ENCODE measurements at regions not wholly inside any gene's neighbourhood (a gene's known extent, or its start where the extent isn't known, plus 50 kb on each side); places are given as distances from the start of the nearest gene placed in this dataset.

DNA sequence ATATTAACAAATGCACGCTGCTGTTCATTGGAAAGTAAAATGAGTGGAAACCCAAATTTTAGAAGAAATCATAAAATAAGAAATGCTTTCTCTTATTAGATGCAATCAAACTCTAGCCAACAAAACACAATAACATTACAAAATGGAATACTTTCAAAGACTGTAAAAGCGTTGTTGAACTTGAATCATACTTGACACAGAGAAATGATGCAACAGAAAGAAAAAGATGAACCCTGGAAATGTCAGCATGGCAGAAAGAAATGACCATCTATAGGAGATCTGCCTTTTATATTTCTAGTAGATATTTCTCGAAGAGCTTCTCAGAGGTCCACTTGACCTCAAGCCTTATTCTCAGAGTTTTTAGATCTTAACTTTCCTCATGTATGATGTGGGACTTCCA, 170.6 kb upstream of the MEIS1 start:
- H3K18ac ChIP-seq (ENCODE audit: low read depth, low read length), result no peak overlapping the region
- H2AK9ac ChIP-seq (replicated peaks; ENCODE audit: low read depth, low read length, poor library complexity), result no peak overlapping the region
- no peak overlapping the region for H2AK5ac ChIP-seq (ENCODE audit: low read depth, low read length)
- no peak for DNase-seq
- POLR2A ChIA-PET (ENCODE audit: unreplicated experiment), result no interaction called here
- H3K9me3 ChIP-seq (ENCODE audit: control insufficient read depth, insufficient read depth, low read length), result no peaks in the 10 kb centered on the region
- ATAC-seq (ENCODE audit: low read depth), result no peak
- H2BK120ac ChIP-seq (ENCODE audit: low read depth, low read length), result no peak overlapping the region
- no peak overlapping the region for H2AFZ ChIP-seq (replicated peaks; ENCODE audit: low read length, poor library complexity)
- BruUV-seq (replicated peaks), result no TSS peak
- no peak overlapping the region for H3K23ac ChIP-seq (ENCODE audit: low read depth, low read length)
- in situ Hi-C loops (cut with MboI; ENCODE audit: low sequenced_read_pairs), result no loop called here
- dilution Hi-C loops (cut with HindIII; ENCODE audit: low sequenced_read_pairs, unreplicated experiment), result no loop called here
- no peak overlapping the region for H3K27ac ChIP-seq (ENCODE audit: insufficient read depth, low read length)
- H3K56ac ChIP-seq (ENCODE audit: extremely low read depth, insufficient read depth, low read length), result no peak overlapping the region
- H3K14ac ChIP-seq (replicated peaks; ENCODE audit: low read depth, low read length), result no peak overlapping the region
- no peaks in the 10 kb centered on the region for H3K36me3 ChIP-seq (ENCODE audit: control insufficient read depth, insufficient read depth, low read length)
- TF ChIP-seq, protein P1, sequence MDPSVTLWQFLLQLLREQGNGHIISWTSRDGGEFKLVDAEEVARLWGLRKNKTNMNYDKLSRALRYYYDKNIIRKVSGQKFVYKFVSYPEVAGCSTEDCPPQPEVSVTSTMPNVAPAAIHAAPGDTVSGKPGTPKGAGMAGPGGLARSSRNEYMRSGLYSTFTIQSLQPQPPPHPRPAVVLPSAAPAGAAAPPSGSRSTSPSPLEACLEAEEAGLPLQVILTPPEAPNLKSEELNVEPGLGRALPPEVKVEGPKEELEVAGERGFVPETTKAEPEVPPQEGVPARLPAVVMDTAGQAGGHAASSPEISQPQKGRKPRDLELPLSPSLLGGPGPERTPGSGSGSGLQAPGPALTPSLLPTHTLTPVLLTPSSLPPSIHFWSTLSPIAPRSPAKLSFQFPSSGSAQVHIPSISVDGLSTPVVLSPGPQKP (IDR thresholded peaks at IDR 0.05; ENCODE audit: borderline replicate concordance, low read depth, low read length), result no peak
- no peak for TF ChIP-seq FOS (IDR thresholded peaks at IDR 0.05; ENCODE audit: low read depth, low read length)
- no peak for TF ChIP-seq POLR2A (IDR thresholded peaks at IDR 0.05; ENCODE audit: low read depth, low read length)
- no peak for TF ChIP-seq RCOR1 (IDR thresholded peaks at IDR 0.05; ENCODE audit: insufficient replicate concordance, low read length)
- TF ChIP-seq RAD21 (IDR thresholded peaks at IDR 0.05; ENCODE audit: low read length), result no peak
- TF ChIP-seq CHD1 (IDR thresholded peaks at IDR 0.05; ENCODE audit: low read depth, low read length), result no peak
- no peak overlapping the region for H3K4me3 ChIP-seq (ENCODE audit: insufficient read depth, low read depth, low read length)
- no peaks in the 10 kb centered on the region for H3K4me1 ChIP-seq (ENCODE audit: control insufficient read depth, insufficient read depth, low read length)
- H3K4me2 ChIP-seq (ENCODE audit: low read depth, low read length), result no peak overlapping the region
- H3K9ac ChIP-seq (ENCODE audit: low read depth, low read length), result no peak overlapping the region
- H3K79me1 ChIP-seq (ENCODE audit: low read depth in 1 of 2, low read length in 2 of 2), result no peaks in the 10 kb centered on the region
- H2BK15ac ChIP-seq (ENCODE audit: low read depth, low read length), result no peak overlapping the region
- no CpG with 5 or more reads among the region's 3 CpGs for WGBS, 2 experiments (ENCODE audit: extremely low coverage in 2 of 2, insufficient read length in 1 of 2)
- H3K27me3 ChIP-seq (ENCODE audit: control insufficient read depth, insufficient read depth, low read length), result no peaks in the 10 kb centered on the region
- no peak overlapping the region for H4K91ac ChIP-seq (ENCODE audit: insufficient read depth, low read depth, low read length)
- no peak overlapping the region for H2BK5ac ChIP-seq (ENCODE audit: low read depth, low read length, poor library complexity, severe bottlenecking)
- H3K4ac ChIP-seq (ENCODE audit: low read depth, low read length), result no peak overlapping the region
- intact Hi-C loops (cut with micrococcal nuclease), result no loop called here
- no peak overlapping the region for H4K5ac ChIP-seq (ENCODE audit: low read depth, low read length)
- H4K20me1 ChIP-seq (ENCODE audit: insufficient read depth, low read length), result no peaks in the 10 kb centered on the region
- H2BK20ac ChIP-seq (ENCODE audit: low read depth, low read length), result no peak overlapping the region
- CTCF ChIA-PET, result no interaction called here
- no peak overlapping the region for H4K8ac ChIP-seq (ENCODE audit: low read depth in 2 of 2, low read length in 2 of 2)
- H3K9me1 ChIP-seq (ENCODE audit: insufficient read depth, low read length), result no peaks in the 10 kb centered on the region

All from IMR-90 (cell line).